Stomach (tissue), 4 donors: ENCODE measurements at regions not wholly inside any gene's neighbourhood (a gene's known extent, or its start where the extent isn't known, plus 50 kb on each side); places are given as distances from the start of the nearest gene placed in this dataset.

Source experiments
- POLR2A ChIP-seq, 4 donors: fragments of 450-650 bp; IDR thresholded peaks; one replicate each; pipeline ENCODE4 v1.6.1; 2016; ENCODE audit warnings: antibody characterized with exemption in 4 of 4, control low read depth in 2 of 4, mild to moderate bottlenecking in 1 of 4, moderate library complexity in 1 of 4
- POLR2AphosphoS5 ChIP-seq, 3 donors: sonication (generic); formaldehyde crosslinking; IDR thresholded peaks; one replicate each; pipeline ENCODE4 v1.6.1; 2016; ENCODE audit warnings: antibody characterized with exemption in 3 of 3
- TF ChIP-seq, protein P1 (sequence below), 7 experiments: fragments of 450-650 bp in 4 of 7; fragments of 200-600 bp in 3 of 7; sonication (generic) in 3 of 7; IDR thresholded peaks; one replicate each; pipeline ENCODE4 v1.5.1; 2016 to 2019; ENCODE audit warnings: antibody characterized with exemption in 7 of 7, control low read depth in 2 of 7, mild to moderate bottlenecking in 1 of 7

DNA sequence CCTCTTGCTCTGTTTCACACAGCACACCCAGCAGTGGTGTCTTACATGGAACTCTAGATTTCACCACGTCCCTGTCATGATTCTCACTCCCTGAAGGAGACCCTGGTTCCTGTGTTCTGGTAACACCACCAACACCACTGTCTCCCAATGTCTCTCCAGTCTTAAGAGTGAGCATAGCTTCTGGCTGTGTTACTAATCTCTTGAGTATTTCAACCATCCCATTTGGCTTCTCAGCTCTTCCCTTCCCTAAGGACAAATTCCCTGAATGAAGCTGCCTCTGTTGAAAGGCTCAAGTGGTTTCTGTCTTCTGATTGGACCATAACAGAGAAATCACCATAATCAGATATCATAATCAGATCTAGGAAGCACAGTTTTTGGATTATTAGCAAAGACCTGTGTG lies 311.8 kb downstream of the DNAH5 start:
- TF ChIP-seq, protein P1, sequence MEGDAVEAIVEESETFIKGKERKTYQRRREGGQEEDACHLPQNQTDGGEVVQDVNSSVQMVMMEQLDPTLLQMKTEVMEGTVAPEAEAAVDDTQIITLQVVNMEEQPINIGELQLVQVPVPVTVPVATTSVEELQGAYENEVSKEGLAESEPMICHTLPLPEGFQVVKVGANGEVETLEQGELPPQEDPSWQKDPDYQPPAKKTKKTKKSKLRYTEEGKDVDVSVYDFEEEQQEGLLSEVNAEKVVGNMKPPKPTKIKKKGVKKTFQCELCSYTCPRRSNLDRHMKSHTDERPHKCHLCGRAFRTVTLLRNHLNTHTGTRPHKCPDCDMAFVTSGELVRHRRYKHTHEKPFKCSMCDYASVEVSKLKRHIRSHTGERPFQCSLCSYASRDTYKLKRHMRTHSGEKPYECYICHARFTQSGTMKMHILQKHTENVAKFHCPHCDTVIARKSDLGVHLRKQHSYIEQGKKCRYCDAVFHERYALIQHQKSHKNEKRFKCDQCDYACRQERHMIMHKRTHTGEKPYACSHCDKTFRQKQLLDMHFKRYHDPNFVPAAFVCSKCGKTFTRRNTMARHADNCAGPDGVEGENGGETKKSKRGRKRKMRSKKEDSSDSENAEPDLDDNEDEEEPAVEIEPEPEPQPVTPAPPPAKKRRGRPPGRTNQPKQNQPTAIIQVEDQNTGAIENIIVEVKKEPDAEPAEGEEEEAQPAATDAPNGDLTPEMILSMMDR (IDR thresholded peaks at IDR 0.05) = no peak
- no peak for TF ChIP-seq POLR2A (IDR thresholded peaks at IDR 0.05)
- no peak for TF ChIP-seq POLR2AphosphoS5 (IDR thresholded peaks at IDR 0.05)
